ENCODE measurements at regions not wholly inside any gene's neighbourhood (a gene's known extent, or its start where the extent isn't known, plus 50 kb on each side); places are given as distances from the start of the nearest gene placed in this dataset.

DNA sequence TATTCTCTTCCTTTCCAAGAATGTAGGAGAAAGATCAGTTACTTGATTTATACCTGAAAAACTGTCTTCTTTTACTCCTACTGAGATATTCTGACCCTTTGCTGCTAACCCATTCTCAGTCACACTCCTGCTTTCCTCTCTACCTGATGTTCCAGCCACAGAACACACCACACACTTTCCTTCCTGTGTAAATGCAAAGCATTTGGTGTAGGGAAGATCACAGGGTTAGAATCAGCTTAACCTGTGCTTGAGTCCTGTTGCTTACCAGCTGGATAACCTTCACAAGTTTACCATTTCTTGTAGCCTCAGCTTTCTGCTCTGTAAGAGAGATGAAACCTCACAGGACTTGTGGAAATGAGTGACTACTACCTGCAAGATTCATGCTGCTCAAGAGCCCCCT, 489.8 kb upstream of the GOLIM4 start:
- no peak for DNase-seq (ENCODE audit: low read depth in 2 of 2)

DNA sequence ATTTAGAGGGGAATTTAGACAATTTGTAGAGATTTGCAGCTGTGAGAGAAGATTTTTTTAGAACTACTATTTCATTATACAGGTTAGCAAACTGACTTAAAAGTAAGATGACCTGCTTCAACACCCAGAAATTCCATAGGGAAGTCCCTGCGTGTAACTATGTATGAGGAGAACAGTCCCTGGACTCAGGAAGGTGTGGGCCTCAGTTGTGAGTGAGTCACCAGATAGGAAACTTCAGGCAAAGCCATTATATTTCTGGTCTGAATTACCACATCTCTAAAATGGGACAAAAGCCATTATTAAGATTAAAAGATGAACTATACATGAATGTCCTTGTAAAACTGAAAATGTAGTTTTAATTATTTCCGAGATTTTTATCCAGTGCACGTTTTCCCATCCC, 488.3 kb upstream of the GOLIM4 start:
- DNase-seq (ENCODE audit: low read depth in 2 of 2): no peak

DNA sequence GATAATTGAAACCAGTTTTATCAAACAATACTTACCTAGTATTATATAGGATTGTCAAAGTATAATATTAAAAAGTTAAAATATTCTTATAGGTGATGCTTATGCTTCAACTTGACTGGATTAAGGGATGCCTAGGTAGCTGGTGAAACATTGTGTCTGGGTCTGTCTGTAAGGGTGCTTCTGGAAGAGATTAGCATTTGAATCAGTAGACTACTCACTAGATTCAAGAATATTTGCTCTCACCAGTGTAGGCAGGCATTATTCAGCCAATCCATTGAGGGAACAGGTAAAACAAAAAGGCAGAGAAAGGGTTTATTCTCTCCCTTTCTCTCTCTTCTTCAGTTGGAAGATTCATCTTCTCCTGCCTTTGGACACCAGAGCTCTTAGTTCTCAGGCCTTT, 486.8 kb upstream of the GOLIM4 start:
- no peak for DNase-seq (ENCODE audit: low read depth in 2 of 2)

DNA sequence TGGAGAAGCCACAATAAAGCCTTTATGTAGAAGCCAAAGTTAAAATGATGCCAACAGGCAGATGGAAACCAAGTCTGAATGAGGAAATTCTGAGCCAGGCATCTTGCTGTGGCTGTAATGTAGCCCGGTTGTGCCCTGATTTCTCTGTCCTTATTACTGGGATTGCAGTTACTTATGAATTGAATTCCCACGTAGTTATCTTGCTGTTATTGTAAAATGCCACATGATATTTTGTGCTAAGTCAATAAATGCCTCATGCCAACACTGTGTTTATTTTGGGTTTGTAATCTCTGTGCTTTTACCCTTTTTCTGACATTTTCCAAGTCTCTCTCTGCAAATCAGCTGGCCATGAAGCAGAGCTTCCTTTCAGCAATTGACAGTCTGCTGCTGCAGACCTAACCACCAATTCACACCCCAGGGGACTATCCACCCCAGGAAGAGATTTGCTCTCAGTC, 486.1 kb upstream of the GOLIM4 start:
- DNase-seq (ENCODE audit: low read depth in 2 of 2): no peak

DNA sequence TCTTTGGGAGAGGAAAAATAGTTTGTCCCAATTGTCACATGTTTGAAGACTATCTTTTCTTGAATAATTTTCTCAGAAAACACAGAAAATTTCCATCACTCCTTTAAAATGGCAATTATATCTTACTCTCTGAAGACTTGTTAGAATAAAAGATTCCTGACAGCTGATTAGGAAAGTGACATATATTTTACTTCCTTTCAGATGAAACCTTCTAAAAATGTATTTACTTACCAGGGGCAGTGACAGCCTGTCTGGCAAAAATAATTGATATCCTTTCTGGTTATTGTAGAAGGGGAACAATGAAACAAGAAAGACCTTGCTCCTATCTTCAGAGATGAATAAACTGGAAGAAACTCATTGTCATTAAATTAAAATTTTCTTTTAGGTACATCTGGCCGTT, 483.3 kb upstream of the GOLIM4 start:
- DNase-seq (ENCODE audit: low read depth in 2 of 2): no peak

DNA sequence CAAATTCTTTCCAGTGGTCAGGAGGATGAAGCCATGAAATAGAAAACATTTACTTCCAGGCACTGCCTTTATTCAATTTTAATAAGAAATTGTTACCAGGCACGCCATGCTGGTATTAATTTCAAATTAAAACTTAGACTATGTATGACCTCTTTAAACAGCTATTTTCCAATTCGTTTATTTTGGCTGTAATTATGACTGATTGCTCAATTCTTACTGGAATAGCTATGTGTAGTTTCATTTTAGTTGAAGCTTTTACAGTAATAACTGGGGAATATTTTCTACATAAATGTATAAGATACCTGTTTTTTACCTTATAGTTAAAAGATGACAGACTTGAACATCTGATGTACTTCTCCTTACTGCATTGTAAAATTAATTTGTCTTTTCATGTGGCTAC, 480.0 kb upstream of the GOLIM4 start:
- DNase-seq (ENCODE audit: low read depth in 2 of 2): no peak

DNA sequence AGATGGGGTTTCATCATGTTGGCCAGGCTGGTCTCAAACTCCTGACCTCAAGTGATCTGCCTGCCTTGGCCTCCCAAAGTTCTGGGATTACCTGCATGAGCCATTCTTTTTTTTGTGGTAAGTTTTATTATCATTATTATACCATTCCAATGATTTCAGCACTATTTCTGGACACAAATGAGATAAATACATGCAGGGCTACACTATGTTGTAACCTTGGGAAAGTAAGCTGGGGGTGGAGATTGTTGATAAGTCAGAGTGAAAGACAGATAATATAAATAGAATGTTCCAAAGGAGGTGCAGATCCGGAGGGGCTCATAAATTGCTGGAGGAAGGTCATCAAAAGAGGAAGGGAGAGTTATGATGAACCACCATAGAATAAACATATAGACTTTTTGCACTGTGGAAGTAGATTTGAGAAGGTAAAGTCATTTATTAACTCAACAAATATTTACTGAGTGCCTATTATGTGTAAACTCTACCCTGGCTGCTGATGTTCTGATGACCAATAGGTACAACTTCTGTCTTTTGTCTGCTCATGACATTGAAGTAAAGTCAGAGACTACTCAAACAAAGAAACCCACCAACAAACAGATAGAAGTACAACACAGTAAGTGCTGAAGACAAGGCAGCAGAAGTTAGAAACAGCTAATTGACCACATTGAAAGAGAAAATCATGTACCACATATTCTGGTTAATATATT, 478.9 kb upstream of the GOLIM4 start:
- DNase-seq (ENCODE audit: low read depth in 2 of 2): no peak

DNA sequence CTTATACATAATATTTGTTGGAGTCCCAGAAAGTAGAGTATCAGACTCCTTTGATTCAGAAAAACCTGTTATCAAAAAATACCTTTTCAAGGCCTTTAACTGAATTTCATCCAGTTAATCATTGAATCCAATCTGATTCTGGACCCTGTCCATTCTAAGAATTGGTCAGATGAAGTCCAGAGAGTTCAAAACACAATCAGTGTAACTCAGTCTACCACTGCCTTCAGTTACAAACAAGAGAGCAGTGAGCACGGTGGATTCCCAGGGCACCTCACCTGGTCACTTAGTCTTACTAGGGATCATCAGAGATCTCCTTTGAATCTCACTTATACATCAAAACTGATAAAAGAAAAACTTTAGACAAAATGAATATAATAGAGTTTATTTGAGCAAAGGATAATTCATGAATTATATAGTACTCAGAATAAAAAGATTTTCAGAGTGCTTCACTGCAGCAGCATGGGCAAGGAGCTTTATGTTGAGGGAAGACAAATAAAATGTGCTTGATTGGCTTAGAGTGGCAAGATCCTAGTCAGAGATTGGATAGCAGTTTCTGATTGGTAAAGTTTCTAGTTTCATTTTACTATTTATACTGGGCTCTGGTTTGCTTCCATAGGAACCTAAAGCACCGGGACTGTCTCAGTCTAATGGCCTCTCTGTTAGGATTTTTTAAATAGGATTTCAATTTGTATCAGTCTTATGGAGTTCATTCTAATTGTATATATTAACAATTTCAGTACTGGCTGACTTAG, 474.9 kb upstream of the GOLIM4 start:
- DNase-seq (ENCODE audit: low read depth in 2 of 2): no peak

DNA sequence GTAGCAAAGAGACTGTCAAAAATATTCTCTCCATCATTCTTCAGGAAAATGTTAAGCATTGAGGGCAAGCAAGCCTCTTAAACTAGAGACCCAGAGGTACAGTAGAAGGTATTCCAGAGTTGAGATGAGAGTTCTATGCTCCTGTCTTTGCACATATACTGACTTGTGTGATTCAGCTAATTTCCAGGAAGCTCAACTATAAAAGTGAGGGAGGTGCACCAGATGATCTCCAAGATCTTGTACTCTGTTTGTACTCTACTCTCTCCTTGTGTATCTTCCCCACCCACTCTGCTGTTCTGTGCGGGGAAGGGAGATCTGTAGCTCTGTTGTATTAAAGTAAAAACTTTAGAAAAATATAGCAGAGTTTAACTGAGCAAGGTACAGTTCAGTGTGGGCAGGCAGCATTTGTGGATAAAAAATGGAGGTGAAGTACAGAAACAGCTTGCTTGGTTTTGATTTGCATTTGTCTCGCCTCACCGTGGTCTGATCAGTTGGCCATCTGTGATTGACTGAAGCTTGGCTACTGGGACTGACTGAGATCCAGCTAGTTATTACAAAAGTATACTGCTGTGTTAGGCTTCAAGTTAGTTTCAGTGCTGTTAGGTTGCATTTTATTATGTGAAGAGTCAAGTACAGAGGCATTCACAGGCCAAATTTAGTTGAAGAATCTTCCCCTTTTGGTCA, 463.1 kb upstream of the GOLIM4 start:
- no peak for DNase-seq (ENCODE audit: low read depth in 2 of 2)

DNA sequence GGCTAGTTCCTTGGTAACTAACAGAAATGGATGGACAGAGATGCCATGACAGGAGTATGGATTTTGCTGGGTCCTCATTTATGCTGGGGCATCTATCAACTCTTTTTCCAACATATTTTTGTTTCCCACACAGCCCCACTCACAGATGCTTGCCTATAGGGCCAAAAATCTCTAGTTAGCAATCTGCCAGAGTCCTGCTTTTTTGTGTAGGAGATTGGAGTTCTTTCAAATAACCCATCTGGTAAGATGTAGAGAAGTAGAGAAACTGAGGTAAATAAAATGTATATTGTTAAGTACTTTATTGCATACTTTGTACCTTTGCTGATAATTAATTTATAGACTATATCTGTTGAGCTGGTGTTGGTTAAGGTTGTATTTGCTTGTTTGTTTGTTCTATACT, 456.5 kb upstream of the GOLIM4 start:
- DNase-seq (ENCODE audit: low read depth in 2 of 2): no peak

DNA sequence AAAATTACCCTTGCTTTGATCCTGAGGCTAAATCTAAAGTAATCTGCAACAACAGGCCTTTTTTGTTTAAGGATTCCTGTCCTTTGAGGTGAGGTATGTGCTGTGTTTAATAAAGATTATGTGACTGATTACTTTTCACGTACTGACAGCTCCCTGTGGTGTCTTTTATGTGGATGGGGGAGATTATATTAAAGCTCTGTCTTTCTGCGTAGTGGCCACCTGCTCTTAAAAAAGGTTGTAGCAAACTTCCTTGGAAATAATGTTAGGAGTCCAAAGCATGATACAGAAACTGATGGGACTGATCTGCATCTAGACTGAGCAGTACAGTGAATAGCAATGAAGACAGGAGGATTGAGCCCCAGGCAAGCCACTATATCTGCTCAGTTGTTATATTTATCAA, 453.0 kb upstream of the GOLIM4 start:
- DNase-seq (ENCODE audit: low read depth in 2 of 2): no peak

DNA sequence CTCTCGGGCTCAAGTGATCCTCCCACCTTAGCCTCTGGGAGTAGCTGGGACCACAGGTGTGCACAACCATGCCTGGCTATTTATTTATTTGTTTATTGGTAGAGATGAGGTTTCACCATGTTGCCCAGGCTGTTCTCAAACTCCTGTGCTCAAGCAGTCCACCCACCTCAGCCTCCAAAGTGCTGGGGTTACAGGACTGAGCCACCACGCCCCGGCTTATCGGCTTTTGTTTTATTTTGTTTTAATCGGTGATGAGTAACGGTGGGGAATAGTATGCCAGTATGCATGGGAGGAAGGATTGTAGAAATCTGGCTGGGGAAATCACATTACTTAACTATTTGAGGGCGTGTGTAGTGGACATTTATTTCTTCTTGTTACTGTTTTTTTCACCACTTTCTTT, 451.0 kb upstream of the GOLIM4 start:
- DNase-seq (ENCODE audit: low read depth in 2 of 2): no peak

DNA sequence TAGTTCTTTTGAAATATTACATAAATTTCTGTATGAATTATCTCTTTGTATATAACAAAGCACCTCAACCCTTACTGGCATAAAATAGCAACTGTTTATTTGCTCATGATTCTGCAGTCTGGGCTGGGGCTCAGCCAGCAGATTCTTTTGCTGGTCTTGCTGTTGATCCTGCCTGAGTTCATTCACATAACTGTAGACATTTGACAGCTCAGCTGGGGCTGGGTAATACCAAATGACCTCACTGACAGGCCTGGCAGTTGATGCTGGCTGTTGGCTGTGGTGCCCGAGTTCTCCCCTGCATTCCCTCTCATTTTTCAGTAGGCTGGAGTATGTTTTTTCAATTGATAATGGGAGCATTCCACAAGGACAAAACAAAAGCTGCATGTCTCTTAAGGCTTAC, 449.9 kb upstream of the GOLIM4 start:
- no peak for DNase-seq (ENCODE audit: low read depth in 2 of 2)

DNA sequence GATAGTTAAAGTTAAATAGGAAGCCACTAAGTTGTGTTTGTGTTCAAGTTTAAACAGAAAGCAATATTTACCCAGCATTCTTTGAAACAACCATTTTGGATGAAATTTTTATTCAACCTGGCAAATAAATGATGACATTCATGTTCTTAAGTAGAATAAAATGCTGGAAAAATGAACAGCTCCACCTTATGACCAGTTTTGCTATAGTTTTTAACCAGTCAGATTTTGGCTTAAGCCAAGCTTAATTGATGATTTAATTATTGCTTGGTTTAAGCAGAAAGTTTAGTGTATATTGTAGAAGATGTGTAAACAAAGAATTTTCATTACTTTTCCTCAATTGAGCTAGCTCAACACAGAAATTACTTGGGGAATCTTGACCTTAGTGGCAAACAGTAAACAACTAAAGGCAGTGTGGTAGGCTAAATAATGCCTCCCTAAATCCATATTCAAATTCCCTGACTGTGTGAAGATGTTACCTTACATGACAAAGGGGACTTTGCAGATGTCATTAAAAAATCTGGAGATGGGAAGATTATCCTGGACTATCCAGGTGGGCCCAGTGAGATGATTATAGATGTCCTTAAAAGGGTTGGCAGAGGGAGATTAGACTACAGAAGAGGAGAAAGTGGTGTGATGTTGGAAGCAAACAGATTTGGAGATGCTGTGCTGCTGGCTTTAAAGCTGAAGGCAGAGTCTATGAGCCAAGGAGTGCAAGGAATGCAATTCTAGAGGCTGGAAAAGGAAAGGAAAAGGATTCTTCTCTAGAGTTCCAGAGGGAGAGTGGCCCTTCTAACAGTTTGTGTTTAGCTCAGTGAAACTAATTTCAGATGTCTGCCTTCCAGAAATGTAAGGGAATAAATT, 448.6 kb upstream of the GOLIM4 start:
- no peak for DNase-seq (ENCODE audit: low read depth in 2 of 2)

DNA sequence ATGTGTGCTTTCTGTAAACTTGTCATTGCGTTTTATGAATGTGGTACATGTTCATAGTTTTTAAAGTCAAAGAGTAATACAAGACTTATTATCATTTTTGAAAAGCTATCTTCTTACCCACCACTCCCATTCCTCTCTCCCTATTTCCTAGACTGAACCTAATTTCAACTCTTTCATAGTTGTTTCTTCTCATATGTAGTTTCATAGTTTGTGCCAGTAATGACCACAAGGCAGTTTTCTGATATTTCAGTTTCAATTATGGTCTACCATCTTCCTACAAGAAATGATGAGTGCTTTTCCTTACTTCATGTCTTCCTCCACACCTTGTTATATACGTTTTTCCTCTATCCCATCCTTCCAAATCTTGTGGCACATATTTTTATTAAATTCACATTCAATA, 445.0 kb upstream of the GOLIM4 start:
- no peak for DNase-seq (ENCODE audit: low read depth in 2 of 2)

DNA sequence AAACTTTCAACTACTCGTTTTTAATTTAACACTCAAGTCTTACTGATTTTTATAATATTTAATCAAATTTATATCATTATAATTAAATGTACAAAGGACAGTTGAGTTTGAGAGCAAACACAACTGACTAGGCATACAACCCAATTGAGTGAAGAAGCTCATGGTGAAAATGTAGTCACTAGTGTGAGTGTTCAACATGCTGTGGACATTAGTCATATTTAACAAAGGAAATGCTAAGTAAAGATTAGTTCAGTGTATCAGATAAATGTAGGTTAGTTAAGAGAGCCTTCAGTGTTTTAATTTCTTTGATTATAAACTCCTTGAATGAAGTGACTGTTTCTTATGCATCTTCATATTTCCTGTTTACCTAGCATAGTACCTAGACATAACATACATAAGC, 444.2 kb upstream of the GOLIM4 start:
- no peak for DNase-seq (ENCODE audit: low read depth in 2 of 2)

DNA sequence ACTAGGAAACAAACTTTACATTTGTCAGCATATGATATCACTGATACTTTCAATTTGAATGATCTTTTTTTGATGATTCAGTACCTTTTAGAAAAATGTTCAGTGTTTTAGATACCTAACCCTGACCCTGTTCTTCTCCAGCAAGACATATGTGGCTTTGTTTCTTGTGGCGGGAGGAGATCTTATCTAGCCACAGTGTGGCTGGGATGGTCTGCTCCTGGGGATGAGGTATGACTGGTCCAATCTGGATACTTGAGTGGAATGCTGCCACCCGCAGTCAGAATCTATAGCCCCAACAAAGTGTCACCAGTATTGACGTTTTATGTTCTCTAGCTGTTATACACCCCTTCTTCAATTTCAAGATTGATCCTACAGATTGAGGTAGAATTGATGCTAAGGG, 439.0 kb upstream of the GOLIM4 start:
- DNase-seq (ENCODE audit: low read depth in 2 of 2): no peak

DNA sequence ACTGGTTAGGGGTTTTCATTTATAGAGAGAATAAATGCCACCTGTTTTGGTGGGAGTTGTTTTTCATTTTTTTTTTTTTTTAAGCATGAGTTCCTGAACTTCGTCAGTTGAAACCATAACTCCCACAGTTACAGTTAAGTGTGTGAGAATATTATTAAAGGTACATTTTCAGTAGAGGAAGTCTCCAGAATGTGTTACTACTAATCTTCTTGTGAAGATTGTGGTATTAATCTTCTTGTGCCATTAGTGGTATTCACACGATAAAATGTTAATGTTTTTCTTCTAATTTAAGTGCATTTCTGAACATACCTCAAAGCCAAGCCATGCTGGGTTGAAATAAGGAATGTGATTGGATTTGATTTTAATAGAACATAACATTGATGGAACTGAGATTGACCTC, 437.9 kb upstream of the GOLIM4 start:
- no peak for DNase-seq (ENCODE audit: low read depth in 2 of 2)

DNA sequence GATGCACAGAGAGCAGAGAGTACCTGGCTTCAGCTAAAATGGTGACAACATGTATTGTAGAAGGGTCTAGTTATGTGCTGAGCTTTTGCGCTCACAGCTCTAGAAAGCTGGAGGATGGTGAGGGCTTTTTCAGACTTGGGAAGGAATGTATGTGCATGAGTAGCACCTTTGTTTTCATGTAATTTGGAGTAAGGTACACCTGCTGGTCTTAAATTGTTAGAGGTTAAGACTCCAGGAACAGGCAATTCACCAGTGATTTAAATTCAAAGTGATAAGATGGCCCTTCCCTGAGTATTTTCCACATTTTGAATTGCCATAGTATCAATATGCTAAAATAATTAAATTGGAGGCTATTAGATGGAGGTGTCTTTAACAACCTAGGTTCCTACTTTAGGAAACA, 436.4 kb upstream of the GOLIM4 start:
- DNase-seq (ENCODE audit: low read depth in 2 of 2): no peak

DNA sequence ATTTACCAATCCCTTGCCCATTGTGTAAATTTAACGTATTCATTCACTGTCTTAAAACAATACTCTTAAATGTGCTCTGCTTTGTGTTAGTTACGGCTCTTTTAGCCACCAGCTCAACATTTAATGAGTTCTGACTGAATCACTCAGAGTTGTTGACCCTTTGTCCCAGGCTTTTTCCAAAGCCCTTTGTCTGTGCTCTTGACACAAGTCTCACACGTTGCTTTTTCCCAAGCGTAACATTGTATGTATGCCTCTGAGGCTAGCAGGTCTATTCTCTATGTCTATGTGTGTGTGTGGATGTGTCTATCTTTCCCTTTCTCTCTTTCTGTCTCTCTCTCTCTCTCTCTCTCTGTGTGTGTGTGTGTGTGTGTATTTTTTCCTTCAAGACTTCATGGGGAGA, 435.4 kb upstream of the GOLIM4 start:
- no peak for DNase-seq (ENCODE audit: low read depth in 2 of 2)

DNA sequence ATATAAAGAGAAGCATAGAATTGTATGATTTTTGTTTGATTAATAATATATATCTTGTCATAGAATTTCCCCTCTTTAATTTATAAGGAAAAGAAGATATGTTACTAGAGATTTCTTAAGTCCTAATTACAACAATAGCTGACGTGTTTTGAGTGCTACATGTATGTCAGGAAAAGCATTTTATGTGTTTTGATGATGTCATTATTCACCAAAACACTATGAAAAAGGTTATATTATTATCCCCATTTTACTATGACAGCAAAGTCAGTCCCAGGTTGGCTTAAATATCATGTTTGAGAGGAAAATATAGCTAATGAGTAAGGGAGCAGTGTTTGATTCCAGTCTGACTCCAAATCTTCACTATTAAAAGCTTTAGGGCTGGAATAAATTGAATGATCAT, 428.4 kb upstream of the GOLIM4 start:
- no peak for DNase-seq (ENCODE audit: low read depth in 2 of 2)

Measured in fibroblast of skin of left biceps (primary cell).